ENCODE measurements at regions not wholly inside any gene's neighbourhood (a gene's known extent, or its start where the extent isn't known, plus 50 kb on each side); places are given as distances from the start of the nearest gene placed in this dataset.

DNA sequence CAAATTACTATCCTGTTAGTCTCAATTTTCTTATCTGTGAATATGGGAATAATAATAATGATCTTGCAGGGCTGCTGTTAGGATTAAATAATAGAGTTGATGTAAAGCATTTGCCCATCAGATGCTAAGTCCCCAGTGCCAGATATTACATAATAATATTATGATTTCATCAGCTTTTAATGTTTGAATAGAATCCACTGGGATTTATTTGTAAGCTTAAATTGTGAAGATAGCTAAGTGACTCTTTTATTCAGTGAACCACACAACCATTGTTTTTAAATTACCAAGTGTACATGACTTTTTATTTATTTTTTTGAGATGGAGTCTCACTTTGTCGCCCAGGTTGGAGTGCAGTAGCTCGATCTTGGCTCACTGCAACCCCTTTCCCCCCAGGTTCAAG, 510.3 kb upstream of the DPP6 start:
- TF ChIP-seq EP300 (IDR thresholded peaks at IDR 0.05; ENCODE audit: borderline replicate concordance) = no peak
- TF ChIP-seq EGR1 (IDR thresholded peaks at IDR 0.05) = no peak

DNA sequence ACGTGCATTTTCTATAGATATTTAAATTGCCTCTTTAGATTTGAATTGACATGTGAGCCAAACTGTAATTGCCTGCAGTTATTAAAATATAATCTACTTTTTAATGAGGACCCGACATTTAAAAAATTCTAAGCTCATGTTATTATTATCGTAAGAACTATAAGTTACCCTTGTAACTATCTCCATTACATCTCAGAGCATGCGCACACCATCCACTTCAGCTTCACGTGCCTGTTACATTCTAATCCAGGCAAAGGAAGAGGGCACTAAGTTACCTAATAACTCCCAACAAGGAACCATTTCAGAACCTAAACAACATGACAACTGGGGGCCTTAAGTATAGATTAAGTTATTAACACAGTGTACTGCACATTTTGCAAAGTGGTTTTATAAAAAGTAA, 509.0 kb upstream of the DPP6 start:
- TF ChIP-seq EP300 (IDR thresholded peaks at IDR 0.05; ENCODE audit: borderline replicate concordance) = no peak

DNA sequence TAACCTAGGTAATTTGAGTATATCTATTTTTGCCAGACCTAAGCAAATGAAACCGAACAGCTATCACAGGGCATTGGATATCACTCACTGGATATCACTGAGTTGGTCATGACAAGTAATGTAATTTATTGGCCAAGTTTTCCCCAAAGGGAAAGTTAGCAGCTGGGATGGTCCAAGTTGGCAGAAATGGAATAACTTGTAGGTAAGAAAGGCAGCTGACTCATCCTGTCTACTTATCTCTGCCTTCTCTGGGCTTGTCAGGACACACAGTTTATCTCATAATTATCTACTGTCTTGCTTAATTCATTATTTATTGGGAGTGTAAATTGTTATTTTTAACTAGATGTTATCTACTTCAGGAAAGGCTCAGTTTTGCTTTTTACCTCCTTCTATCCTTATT, 502.0 kb upstream of the DPP6 start:
- no peak for TF ChIP-seq YY1 (IDR thresholded peaks at IDR 0.05; ENCODE audit: low read depth)
- no peak for TF ChIP-seq TAF1 (IDR thresholded peaks at IDR 0.05; ENCODE audit: low read depth)
- TF ChIP-seq EGR1 (IDR thresholded peaks at IDR 0.05) = no peak
- TF ChIP-seq FOXM1 (IDR thresholded peaks at IDR 0.05; ENCODE audit: borderline replicate concordance, low read depth) = no peak
- no peak for TF ChIP-seq TCF12 (IDR thresholded peaks at IDR 0.05; ENCODE audit: low read depth)
- no peak for TF ChIP-seq CREB1 (IDR thresholded peaks at IDR 0.05; ENCODE audit: low read depth)
- TF ChIP-seq NFIC (IDR thresholded peaks at IDR 0.05) = no peak
- TF ChIP-seq, protein P1, sequence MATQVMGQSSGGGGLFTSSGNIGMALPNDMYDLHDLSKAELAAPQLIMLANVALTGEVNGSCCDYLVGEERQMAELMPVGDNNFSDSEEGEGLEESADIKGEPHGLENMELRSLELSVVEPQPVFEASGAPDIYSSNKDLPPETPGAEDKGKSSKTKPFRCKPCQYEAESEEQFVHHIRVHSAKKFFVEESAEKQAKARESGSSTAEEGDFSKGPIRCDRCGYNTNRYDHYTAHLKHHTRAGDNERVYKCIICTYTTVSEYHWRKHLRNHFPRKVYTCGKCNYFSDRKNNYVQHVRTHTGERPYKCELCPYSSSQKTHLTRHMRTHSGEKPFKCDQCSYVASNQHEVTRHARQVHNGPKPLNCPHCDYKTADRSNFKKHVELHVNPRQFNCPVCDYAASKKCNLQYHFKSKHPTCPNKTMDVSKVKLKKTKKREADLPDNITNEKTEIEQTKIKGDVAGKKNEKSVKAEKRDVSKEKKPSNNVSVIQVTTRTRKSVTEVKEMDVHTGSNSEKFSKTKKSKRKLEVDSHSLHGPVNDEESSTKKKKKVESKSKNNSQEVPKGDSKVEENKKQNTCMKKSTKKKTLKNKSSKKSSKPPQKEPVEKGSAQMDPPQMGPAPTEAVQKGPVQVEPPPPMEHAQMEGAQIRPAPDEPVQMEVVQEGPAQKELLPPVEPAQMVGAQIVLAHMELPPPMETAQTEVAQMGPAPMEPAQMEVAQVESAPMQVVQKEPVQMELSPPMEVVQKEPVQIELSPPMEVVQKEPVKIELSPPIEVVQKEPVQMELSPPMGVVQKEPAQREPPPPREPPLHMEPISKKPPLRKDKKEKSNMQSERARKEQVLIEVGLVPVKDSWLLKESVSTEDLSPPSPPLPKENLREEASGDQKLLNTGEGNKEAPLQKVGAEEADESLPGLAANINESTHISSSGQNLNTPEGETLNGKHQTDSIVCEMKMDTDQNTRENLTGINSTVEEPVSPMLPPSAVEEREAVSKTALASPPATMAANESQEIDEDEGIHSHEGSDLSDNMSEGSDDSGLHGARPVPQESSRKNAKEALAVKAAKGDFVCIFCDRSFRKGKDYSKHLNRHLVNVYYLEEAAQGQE (IDR thresholded peaks at IDR 0.05; ENCODE audit: low read depth) = no peak
- no peak for TF ChIP-seq RAD21 (IDR thresholded peaks at IDR 0.05; ENCODE audit: low read depth)
- TF ChIP-seq TEAD4 (IDR thresholded peaks at IDR 0.05) = no peak
- no peak for TF ChIP-seq EP300 (IDR thresholded peaks at IDR 0.05; ENCODE audit: borderline replicate concordance)
- TF ChIP-seq, protein P2, sequence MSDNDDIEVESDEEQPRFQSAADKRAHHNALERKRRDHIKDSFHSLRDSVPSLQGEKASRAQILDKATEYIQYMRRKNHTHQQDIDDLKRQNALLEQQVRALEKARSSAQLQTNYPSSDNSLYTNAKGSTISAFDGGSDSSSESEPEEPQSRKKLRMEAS (IDR thresholded peaks at IDR 0.05) = no peak

DNA sequence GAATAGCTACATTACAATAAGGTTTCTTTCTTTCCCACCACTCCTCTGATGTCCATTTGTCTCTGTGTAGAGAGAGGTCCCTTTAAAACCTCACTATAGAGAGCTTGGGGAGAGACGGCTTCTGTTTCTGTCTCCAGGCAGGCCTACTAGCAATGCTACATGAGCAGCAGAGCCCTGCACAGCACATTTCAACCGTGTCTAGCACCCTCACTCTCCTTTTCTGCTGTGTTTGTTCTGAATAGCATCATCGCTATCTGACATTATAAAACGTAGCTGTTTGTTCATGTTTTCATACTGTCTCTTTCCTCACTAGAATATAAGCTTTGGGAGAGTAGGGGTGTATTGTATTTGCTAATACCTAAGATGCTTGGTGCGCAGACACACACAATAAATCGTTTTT, 487.8 kb upstream of the DPP6 start:
- no peak for TF ChIP-seq ZBTB7A (IDR thresholded peaks at IDR 0.05; ENCODE audit: low read depth)
- TF ChIP-seq EP300 (IDR thresholded peaks at IDR 0.05; ENCODE audit: borderline replicate concordance) = no peak
- no peak for TF ChIP-seq EGR1 (IDR thresholded peaks at IDR 0.05)
- no peak for TF ChIP-seq CREB1 (IDR thresholded peaks at IDR 0.05; ENCODE audit: low read depth)
- no peak for TF ChIP-seq FOXM1 (IDR thresholded peaks at IDR 0.05; ENCODE audit: borderline replicate concordance, low read depth)
- no peak for TF ChIP-seq RAD21 (IDR thresholded peaks at IDR 0.05; ENCODE audit: low read depth)
- TF ChIP-seq YY1 (IDR thresholded peaks at IDR 0.05; ENCODE audit: low read depth) = no peak
- no peak for TF ChIP-seq TAF1 (IDR thresholded peaks at IDR 0.05; ENCODE audit: low read depth)
- TF ChIP-seq, protein P3, sequence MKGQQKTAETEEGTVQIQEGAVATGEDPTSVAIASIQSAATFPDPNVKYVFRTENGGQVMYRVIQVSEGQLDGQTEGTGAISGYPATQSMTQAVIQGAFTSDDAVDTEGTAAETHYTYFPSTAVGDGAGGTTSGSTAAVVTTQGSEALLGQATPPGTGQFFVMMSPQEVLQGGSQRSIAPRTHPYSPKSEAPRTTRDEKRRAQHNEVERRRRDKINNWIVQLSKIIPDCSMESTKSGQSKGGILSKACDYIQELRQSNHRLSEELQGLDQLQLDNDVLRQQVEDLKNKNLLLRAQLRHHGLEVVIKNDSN (IDR thresholded peaks at IDR 0.05) = no peak
- TF ChIP-seq CEBPB (IDR thresholded peaks at IDR 0.05) = no peak

DNA sequence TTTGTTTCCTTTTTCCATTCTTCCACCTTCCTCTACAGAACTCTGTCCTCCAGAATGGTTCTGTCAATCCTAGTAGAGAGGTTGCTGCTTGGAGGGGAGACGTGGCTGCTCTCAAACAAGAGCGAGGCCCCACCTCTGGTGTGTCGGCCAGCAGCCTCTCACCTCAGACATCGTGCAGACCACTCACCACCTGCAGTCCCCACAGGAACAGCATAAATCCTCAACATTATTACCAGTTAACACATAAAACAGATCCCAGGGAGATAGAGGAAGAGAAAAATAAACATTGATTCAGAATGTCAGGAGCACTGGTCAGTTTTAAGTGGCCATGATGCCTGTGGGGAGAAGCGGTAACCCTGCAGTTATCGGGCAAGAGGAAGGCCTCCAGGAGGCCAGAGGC, 485.9 kb upstream of the DPP6 start:
- TF ChIP-seq, protein P3 (IDR thresholded peaks at IDR 0.05) = no peak
- no peak for TF ChIP-seq FOXM1 (IDR thresholded peaks at IDR 0.05; ENCODE audit: borderline replicate concordance, low read depth)
- TF ChIP-seq NFIC (IDR thresholded peaks at IDR 0.05) = no peak
- no peak for TF ChIP-seq CREB1 (IDR thresholded peaks at IDR 0.05; ENCODE audit: low read depth)
- no peak for TF ChIP-seq RAD21 (IDR thresholded peaks at IDR 0.05; ENCODE audit: low read depth)
- TF ChIP-seq, protein P1 (IDR thresholded peaks at IDR 0.05; ENCODE audit: low read depth) = no peak
- TF ChIP-seq CEBPB (IDR thresholded peaks at IDR 0.05) = no peak
- TF ChIP-seq, protein P2 (IDR thresholded peaks at IDR 0.05) = no peak

DNA sequence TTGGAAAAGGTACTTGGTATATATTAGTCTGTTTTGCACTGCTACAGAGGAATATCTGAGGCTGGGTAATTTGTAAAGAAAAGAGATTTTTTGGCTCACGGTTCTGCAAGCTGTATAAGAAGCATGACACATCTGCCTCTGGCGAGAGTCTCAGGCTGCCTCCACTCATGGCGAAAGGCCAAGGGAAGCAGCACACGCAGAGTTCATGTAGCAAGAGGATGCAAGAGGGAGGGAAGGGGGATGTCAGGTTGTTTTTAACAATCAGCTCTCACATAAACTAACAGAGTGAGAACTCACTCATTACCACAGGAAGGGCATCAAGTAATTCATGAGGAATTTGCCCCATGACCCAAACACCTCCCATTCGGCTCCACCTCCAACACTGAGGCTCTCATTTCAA, 484.8 kb upstream of the DPP6 start:
- TF ChIP-seq TEAD4 (IDR thresholded peaks at IDR 0.05) (no peak), CEBPB (IDR thresholded peaks at IDR 0.05) (no peak), TAF1 (IDR thresholded peaks at IDR 0.05; ENCODE audit: low read depth) (no peak), NFIC (IDR thresholded peaks at IDR 0.05) (no peak), TCF12 (IDR thresholded peaks at IDR 0.05; ENCODE audit: low read depth) (no peak), EP300 (IDR thresholded peaks at IDR 0.05; ENCODE audit: borderline replicate concordance) (no peak), EGR1 (IDR thresholded peaks at IDR 0.05) (no peak), RAD21 (IDR thresholded peaks at IDR 0.05; ENCODE audit: low read depth) (no peak), CREB1 (IDR thresholded peaks at IDR 0.05; ENCODE audit: low read depth) (no peak), YY1 (IDR thresholded peaks at IDR 0.05; ENCODE audit: low read depth) (no peak)
- TF ChIP-seq, protein P1 (IDR thresholded peaks at IDR 0.05; ENCODE audit: low read depth) = no peak
- TF ChIP-seq, protein P2 (IDR thresholded peaks at IDR 0.05) = no peak
